ENCODE measurements at regions not wholly inside any gene's neighbourhood (a gene's known extent, or its start where the extent isn't known, plus 50 kb on each side); places are given as distances from the start of the nearest gene placed in this dataset.

- Mint-ChIP-seq H3K27me3 (ENCODE audit: low read depth in 2 of 2) (no peaks in the 10 kb centered on the region), H3K36me3 (no peaks in the 10 kb centered on the region), H3K27ac (peak overlapping the region; percentile 75 to 77), H3K4me3 (peak overlapping the region; percentile 52), H3K4me1 (peaks cover 49 to 60% of the 10 kb centered on the region in 2 donors), H3K9me3 (peaks cover 0 to 2% of the 10 kb centered on the region in 2 donors)
- Histone ChIP-seq H3K9me3 (ENCODE audit: control insufficient read depth, insufficient read depth, low read length) (no peaks in the 10 kb centered on the region), H3K4me3 (ENCODE audit: low read length) (no peak overlapping the region), H3K27me3 (ENCODE audit: control insufficient read depth, insufficient read depth, low read length) (no peaks in the 10 kb centered on the region), H3K27ac (ENCODE audit: low read length) (peak overlapping the region; percentile 10), H3K36me3 (ENCODE audit: control insufficient read depth, insufficient read depth, low read length) (no peaks in the 10 kb centered on the region), H3K4me1 (ENCODE audit: control insufficient read depth, insufficient read depth, low read length) (peaks cover 23% of the 10 kb centered on the region)
- DNase-seq (no peak), ATAC-seq (no peak)
- no peak for TF ChIP-seq CTCF (IDR thresholded peaks at IDR 0.05)
- intact Hi-C loops (cut with micrococcal nuclease): no loop called here
Observed at GRCh38 chr7:33710608-33711007, 194.7 kb upstream of the BMPER start.

- DNase-seq: no peak
- peaks cover 42 to 60% of the 10 kb centered on the region in 2 donors for H3K4me1 Mint-ChIP-seq
- no peaks in the 10 kb centered on the region for H3K36me3 Mint-ChIP-seq
- no peak overlapping the region for H3K4me3 ChIP-seq (ENCODE audit: low read length)
- peak overlapping the region; percentile 11 for H3K27ac ChIP-seq (ENCODE audit: low read length)
- no peaks in the 10 kb centered on the region for H3K27me3 ChIP-seq (ENCODE audit: control insufficient read depth, insufficient read depth, low read length)
- intact Hi-C loops (cut with micrococcal nuclease): no loop called here
- TF ChIP-seq CTCF (IDR thresholded peaks at IDR 0.05): no peak
- no peak for ATAC-seq
- no peaks in the 10 kb centered on the region for H3K36me3 ChIP-seq (ENCODE audit: control insufficient read depth, insufficient read depth, low read length)
- H3K27ac Mint-ChIP-seq: peak overlapping the region; percentile 75 to 77
- peak overlapping the region; percentile 65 for H3K4me3 Mint-ChIP-seq
- no peaks in the 10 kb centered on the region for H3K9me3 ChIP-seq (ENCODE audit: control insufficient read depth, insufficient read depth, low read length)
- WGBS (ENCODE audit: insufficient coverage): 84% methylated on average over 6 of the region's 6 CpGs
- no peaks in the 10 kb centered on the region for H3K27me3 Mint-ChIP-seq (ENCODE audit: low read depth in 2 of 2)
- peaks cover 20% of the 10 kb centered on the region for H3K4me1 ChIP-seq (ENCODE audit: control insufficient read depth, insufficient read depth, low read length)
- H3K9me3 Mint-ChIP-seq: peaks cover 0 to 2% of the 10 kb centered on the region in 2 donors
Observed at GRCh38 chr7:33711231-33712019, 193.9 kb upstream of the BMPER start.

- Histone ChIP-seq H3K4me3 (ENCODE audit: low read length) (no peak overlapping the region), H3K27ac (ENCODE audit: low read length) (no peak overlapping the region), H3K27me3 (ENCODE audit: control insufficient read depth, insufficient read depth, low read length) (no peaks in the 10 kb centered on the region), H3K4me1 (ENCODE audit: control insufficient read depth, insufficient read depth, low read length) (peaks cover 14% of the 10 kb centered on the region), H3K9me3 (ENCODE audit: control insufficient read depth, insufficient read depth, low read length) (no peaks in the 10 kb centered on the region), H3K36me3 (ENCODE audit: control insufficient read depth, insufficient read depth, low read length) (no peaks in the 10 kb centered on the region)
- TF ChIP-seq CTCF (IDR thresholded peaks at IDR 0.05): no peak
- Mint-ChIP-seq H3K36me3 (no peaks in the 10 kb centered on the region), H3K9me3 (peaks cover 0 to 2% of the 10 kb centered on the region in 2 donors), H3K27me3 (ENCODE audit: low read depth in 2 of 2) (no peaks in the 10 kb centered on the region), H3K4me3 (peak overlapping the region; percentile 65), H3K4me1 (peaks cover 42 to 60% of the 10 kb centered on the region in 2 donors), H3K27ac (peak overlapping the region; percentile 75 to 77)
- intact Hi-C loops (cut with micrococcal nuclease): no loop called here
- ATAC-seq (no peak), DNase-seq (no peak)
- 77% methylated on average over 3 of the region's 4 CpGs for WGBS (ENCODE audit: insufficient coverage)
Observed at GRCh38 chr7:33712020-33712414, 193.3 kb upstream of the BMPER start.

GRCh38 chr7:33714208-33714607 is 191.1 kb upstream of the BMPER start:
- Mint-ChIP-seq H3K9me3 (peaks cover 0 to 2% of the 10 kb centered on the region in 2 donors), H3K36me3 (no peaks in the 10 kb centered on the region), H3K4me3 (no peak overlapping the region), H3K27ac (no peak overlapping the region), H3K4me1 (peaks cover 37 to 47% of the 10 kb centered on the region in 2 donors), H3K27me3 (ENCODE audit: low read depth in 2 of 2) (no peaks in the 10 kb centered on the region)
- intact Hi-C loops (cut with micrococcal nuclease): no loop called here
- WGBS (ENCODE audit: insufficient coverage): 94% methylated on average over 5 of the region's 5 CpGs
- Histone ChIP-seq H3K27me3 (ENCODE audit: control insufficient read depth, insufficient read depth, low read length) (no peaks in the 10 kb centered on the region), H3K9me3 (ENCODE audit: control insufficient read depth, insufficient read depth, low read length) (no peaks in the 10 kb centered on the region), H3K27ac (ENCODE audit: low read length) (no peak overlapping the region), H3K4me1 (ENCODE audit: control insufficient read depth, insufficient read depth, low read length) (peaks cover 8% of the 10 kb centered on the region), H3K36me3 (ENCODE audit: control insufficient read depth, insufficient read depth, low read length) (no peaks in the 10 kb centered on the region), H3K4me3 (ENCODE audit: low read length) (no peak overlapping the region)
- no peak for TF ChIP-seq CTCF (IDR thresholded peaks at IDR 0.05)
- ATAC-seq: no peak
- DNase-seq: no peak

Measured in natural killer cell (primary cell).